Esophagus (tissue), 2 donors: ENCODE measurements at regions not wholly inside any gene's neighbourhood (a gene's known extent, or its start where the extent isn't known, plus 50 kb on each side); places are given as distances from the start of the nearest gene placed in this dataset.

Experiments used
- H3K27ac ChIP-seq, 2 donors: one replicate each; pipeline ENCODE4 v1.5.1; 2013; ENCODE audit warnings: low read depth in 2 of 2, mild to moderate bottlenecking in 2 of 2, inconsistent platforms in 1 of 2, low read length in 1 of 2, moderate library complexity in 1 of 2
- H3K27me3 ChIP-seq, 2 donors: one replicate each; pipeline ENCODE4 v1.6.1; 2013; ENCODE audit warnings: low read length in 2 of 2, control low read depth in 1 of 2, mild to moderate bottlenecking in 1 of 2; ENCODE audit not compliant: insufficient read depth in 2 of 2, control insufficient read depth in 1 of 2
- H3K36me3 ChIP-seq, 2 donors: one replicate each; pipeline ENCODE4 v1.6.1; 2013; ENCODE audit warnings: low read length in 1 of 2; ENCODE audit not compliant: control insufficient read depth in 2 of 2, insufficient read depth in 2 of 2
- H3K4me1 ChIP-seq, 2 donors: one replicate each; pipeline ENCODE4 v1.6.1; 2013; ENCODE audit warnings: low read length in 1 of 2; ENCODE audit not compliant: control insufficient read depth in 2 of 2, insufficient read depth in 2 of 2
- H3K4me3 ChIP-seq, 2 donors: one replicate each; pipeline ENCODE4 v1.5.1; 2013; ENCODE audit warnings: low read length in 2 of 2, mild to moderate bottlenecking in 2 of 2, low read depth in 1 of 2, moderate library complexity in 1 of 2
- H3K9me3 ChIP-seq, 2 donors: one replicate each; pipeline ENCODE4 v1.6.1; 2013; ENCODE audit warnings: mild to moderate bottlenecking in 2 of 2, low read depth in 1 of 2, low read length in 1 of 2, moderate library complexity in 1 of 2; ENCODE audit not compliant: control insufficient read depth in 2 of 2, insufficient read depth in 1 of 2
- WGBS, 2 donors: extraction: QIAGEN DNeasy Blood & Tissue Kit; methylation state at CpG; one replicate each; pipeline ENCODE4 v1.1.7; 2013; 5-methylcytosine and 5-hydroxymethylcytosine counted together
- donor health status: healthy with polysubstance abuse.
- donor health status: Bipolar disorder and iron deficiency.

DNA sequence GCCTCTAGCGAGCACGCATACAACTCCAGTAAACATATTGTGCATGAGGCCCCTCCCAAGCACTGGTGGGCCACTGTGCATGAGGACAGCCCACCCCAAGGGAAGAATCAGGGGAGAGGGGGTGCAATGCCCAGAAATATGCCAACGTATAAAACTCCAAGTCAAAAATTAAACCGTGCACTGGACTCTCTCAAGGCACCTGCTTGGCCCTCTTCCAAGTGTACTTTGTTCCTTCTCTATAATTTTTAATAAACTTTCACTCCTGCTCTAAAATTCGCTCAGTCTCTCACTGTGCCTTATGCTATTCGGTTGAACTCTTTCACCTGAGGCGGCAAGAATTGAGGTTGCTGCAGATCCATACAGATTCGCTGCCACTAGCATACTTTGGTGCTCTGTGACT, 465.3 kb upstream of the TENM4 start:
- 74 to 88% methylated on average over 8 of the region's 8 CpGs for WGBS, 2 donors
- no peak overlapping the region for H3K4me3 ChIP-seq
- peaks cover 0 to 2% of the 10 kb centered on the region in 2 donors for H3K27me3 ChIP-seq
- H3K36me3 ChIP-seq, result no peaks in the 10 kb centered on the region
- no peaks in the 10 kb centered on the region for H3K4me1 ChIP-seq
- H3K27ac ChIP-seq, result no peak overlapping the region
- peaks cover 2% of the 10 kb centered on the region in 2 donors for H3K9me3 ChIP-seq

DNA sequence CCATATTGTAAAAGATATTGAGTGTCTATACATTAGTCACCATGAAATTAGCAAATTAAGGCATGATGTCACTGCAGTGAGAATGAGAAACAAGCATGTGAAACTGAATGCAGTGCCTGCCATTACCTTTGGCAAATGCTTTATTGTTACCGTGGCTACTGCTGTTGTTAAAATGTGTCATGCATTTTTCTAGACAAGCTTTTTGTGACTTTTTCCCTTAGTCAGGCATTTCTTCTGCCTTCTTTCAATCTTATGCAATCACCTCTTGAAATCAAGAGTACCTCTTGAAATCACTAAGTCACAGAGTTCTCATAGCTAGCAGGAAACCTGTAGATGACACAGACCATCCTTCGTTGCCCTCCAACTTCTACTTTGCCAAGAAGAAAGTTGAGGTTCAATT, 461.7 kb upstream of the TENM4 start:
- Histone ChIP-seq H3K9me3 (no peaks in the 10 kb centered on the region), H3K27me3 (peaks cover 0 to 2% of the 10 kb centered on the region in 2 donors), H3K4me1 (no peaks in the 10 kb centered on the region), H3K4me3 (no peak overlapping the region), H3K36me3 (no peaks in the 10 kb centered on the region), H3K27ac (no peak overlapping the region)
- WGBS, 2 donors, result 63 to 64% methylated on average over 2 of the region's 2 CpGs

DNA sequence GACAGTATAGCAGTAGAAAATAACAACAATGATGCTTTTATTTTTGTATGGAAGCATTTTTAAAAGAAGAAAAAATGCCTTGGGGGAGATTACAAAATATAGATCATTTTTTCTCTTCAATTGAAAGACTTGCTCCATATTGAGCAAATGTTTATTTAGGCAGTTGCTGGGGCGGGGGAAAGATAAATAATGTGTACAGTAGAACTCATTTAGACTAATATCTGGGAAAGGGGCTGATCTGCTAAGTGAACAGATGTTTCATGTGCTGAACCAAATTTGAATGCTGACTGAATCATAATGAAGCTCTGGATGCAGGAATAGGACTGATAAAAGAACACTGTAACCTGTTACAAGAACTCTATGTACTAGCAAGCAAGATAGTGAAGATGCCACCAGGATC, 457.1 kb upstream of the TENM4 start:
- no peak overlapping the region for H3K4me3 ChIP-seq
- WGBS, 2 donors, result 45 to 61% methylated on average over 1 of the region's 1 CpG
- H3K27ac ChIP-seq, result no peak overlapping the region
- no peaks in the 10 kb centered on the region for H3K4me1 ChIP-seq
- no peaks in the 10 kb centered on the region for H3K36me3 ChIP-seq
- H3K27me3 ChIP-seq, result no peaks in the 10 kb centered on the region
- peaks cover 0 to 6% of the 10 kb centered on the region in 2 donors for H3K9me3 ChIP-seq

DNA sequence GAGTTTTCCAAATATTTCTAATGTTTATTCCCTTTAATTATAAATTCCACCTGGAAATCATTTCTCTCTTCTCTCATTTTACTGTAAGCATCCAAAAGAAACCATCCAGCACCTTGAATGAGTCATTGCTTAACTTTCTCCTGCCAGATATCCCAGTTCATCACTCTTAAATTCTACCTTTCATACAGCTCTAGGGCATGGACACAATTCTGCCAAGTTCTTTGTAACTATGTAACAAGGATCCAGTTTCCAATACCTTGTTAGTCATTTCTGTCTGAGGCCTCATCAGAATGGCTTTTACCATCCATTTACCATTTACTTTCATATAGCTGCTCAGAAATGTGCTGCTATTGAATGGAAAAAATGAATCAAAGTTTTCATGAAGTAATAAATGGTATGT, 455.4 kb upstream of the TENM4 start:
- Histone ChIP-seq H3K27ac (no peak overlapping the region), H3K27me3 (no peaks in the 10 kb centered on the region), H3K9me3 (peaks cover 0 to 6% of the 10 kb centered on the region in 2 donors), H3K36me3 (no peaks in the 10 kb centered on the region), H3K4me1 (no peaks in the 10 kb centered on the region), H3K4me3 (no peak overlapping the region)

DNA sequence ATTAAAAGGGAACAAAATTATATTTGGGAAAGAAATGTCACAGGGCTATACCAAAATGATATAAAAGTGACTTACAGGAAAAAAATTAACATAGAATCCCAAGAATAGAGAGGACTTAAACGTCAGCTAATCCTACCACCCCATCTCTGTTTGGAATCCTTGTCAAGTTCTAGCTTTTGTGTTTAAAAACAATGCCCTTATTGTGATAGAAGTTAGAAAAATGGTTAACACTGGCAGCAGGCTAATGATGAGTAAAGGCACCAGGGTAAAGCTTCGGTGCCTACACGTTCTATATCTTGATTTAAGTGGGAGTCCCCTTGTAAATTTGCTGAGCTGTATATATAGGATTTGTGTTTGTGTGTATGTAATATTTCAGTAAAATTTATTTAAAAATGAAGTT, 453.3 kb upstream of the TENM4 start:
- Histone ChIP-seq H3K4me1 (no peaks in the 10 kb centered on the region), H3K36me3 (no peaks in the 10 kb centered on the region), H3K4me3 (no peak overlapping the region), H3K9me3 (peaks cover 0 to 6% of the 10 kb centered on the region in 2 donors), H3K27ac (no peak overlapping the region), H3K27me3 (no peaks in the 10 kb centered on the region)
- 64% methylated on average over 3 of the region's 3 CpGs for WGBS, 2 donors

GRCh38 chr11:79890272-79890671, 449.4 kb upstream of the TENM4 start:
- H3K4me3 ChIP-seq, result no peak overlapping the region
- no peak overlapping the region for H3K27ac ChIP-seq
- no peaks in the 10 kb centered on the region for H3K36me3 ChIP-seq
- no peaks in the 10 kb centered on the region for H3K27me3 ChIP-seq
- 53 to 71% methylated on average over 1 of the region's 1 CpG for WGBS, 2 donors
- no peaks in the 10 kb centered on the region for H3K4me1 ChIP-seq
- no peaks in the 10 kb centered on the region for H3K9me3 ChIP-seq

DNA sequence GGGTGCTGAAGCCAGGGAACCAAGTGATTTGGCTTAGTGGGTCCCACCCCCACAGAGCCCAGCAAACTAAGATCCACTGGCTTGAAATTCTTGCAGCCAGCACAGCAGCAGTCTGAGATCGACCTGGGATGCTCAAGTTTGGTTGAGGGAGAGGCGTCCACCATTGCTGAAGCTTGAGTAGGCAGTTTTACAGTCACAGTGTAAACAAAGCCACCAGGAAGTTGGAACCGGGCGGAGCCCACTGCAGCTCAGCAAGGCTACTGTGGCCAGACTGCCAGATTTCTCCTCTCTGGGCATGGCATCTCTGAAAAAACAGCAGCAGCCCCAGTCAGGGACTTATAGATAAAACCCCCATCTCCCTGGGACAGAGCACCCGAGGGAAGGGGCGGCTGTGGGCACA, 424.1 kb upstream of the TENM4 start:
- Histone ChIP-seq H3K27ac (no peak overlapping the region), H3K4me1 (no peaks in the 10 kb centered on the region), H3K9me3 (peaks cover 0 to 3% of the 10 kb centered on the region in 2 donors), H3K4me3 (no peak overlapping the region), H3K36me3 (no peaks in the 10 kb centered on the region), H3K27me3 (no peaks in the 10 kb centered on the region)
- 68 to 80% methylated on average over 6 of the region's 6 CpGs for WGBS, 2 donors

- Histone ChIP-seq H3K9me3 (peaks cover 0 to 3% of the 10 kb centered on the region in 2 donors), H3K4me3 (no peak overlapping the region), H3K27ac (no peak overlapping the region), H3K4me1 (no peaks in the 10 kb centered on the region), H3K36me3 (no peaks in the 10 kb centered on the region), H3K27me3 (no peaks in the 10 kb centered on the region)
- 58 to 64% methylated on average over 3 of the region's 3 CpGs for WGBS, 2 donors
These were observed 419.5 kb upstream of the TENM4 start for GRCh38 chr11:79860336-79860735.

DNA sequence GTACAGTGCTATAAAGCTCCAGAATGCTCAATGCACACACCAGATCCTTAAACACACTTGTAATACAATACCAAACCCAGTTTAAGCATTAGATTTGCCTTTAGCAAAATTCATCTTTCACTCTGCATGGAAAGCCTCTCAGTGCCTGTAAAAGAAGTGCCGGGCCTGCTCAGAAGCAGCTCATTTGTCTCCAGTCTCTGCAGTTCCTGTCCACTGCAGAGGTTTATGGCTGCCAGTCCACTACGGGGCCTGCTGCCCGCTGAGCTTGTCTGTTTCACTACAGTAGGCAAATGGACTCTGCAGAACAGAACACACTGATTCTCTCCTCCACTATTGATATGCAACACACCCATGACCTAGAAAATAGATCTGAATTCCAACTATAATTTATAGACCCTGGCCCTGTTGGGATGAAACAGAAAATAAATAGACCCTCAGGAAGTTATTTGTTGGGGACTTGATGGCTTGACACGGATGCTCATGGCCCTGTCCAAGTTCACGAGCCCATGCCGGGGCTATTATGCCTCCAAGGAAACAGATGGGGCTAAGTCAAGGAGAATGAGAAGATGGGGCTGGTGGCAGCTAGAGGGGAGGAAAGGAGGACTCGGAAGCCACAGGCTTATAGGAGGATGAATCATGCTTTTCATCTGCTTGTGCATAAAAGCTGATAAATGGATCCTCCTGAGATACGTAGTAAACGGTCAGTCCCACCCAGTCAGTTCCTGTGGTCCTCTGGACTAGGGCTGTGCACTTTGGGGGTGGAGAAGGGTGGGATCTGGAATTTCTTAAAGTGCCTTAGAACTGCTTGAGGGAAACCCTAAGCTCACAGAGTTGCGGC, 416.8 kb upstream of the TENM4 start:
- H3K36me3 ChIP-seq, result no peaks in the 10 kb centered on the region

GRCh38 chr11:79852176-79852575, 411.3 kb upstream of the TENM4 start:
- Histone ChIP-seq H3K27me3 (no peaks in the 10 kb centered on the region), H3K36me3 (no peaks in the 10 kb centered on the region), H3K27ac (no peak overlapping the region), H3K4me3 (no peak overlapping the region), H3K9me3 (no peaks in the 10 kb centered on the region), H3K4me1 (no peaks in the 10 kb centered on the region)

More for the DNA sequence above, 416.8 kb upstream of the TENM4 start:
- no peaks in the 10 kb centered on the region for H3K9me3 ChIP-seq
- WGBS, 2 donors, result 83% methylated on average over 10 of the region's 10 CpGs
- H3K4me1 ChIP-seq, result no peaks in the 10 kb centered on the region
- H3K27ac ChIP-seq, result no peak overlapping the region
- H3K27me3 ChIP-seq, result no peaks in the 10 kb centered on the region
- no peak overlapping the region for H3K4me3 ChIP-seq
